Thoracic aorta (tissue), 2 donors: ENCODE measurements at regions not wholly inside any gene's neighbourhood (a gene's known extent, or its start where the extent isn't known, plus 50 kb on each side); places are given as distances from the start of the nearest gene placed in this dataset.

Experiments
- ATAC-seq: fragments of 150-250 bp; one replicate; pipeline ENCODE4 v1.8.0; 2017; ENCODE audit warnings: low read depth; ENCODE audit not compliant: insufficient number of reproducible peaks, low FRiP score
- DNase-seq: peaks from one replicate; pipeline ENCODE4 v3.0.0-alpha.2; 2020; ENCODE audit warnings: low spot score
- H3K27ac ChIP-seq, 2 donors: fragments of 200-600 bp; sonication (generic); 1 replicate in 1 of 2; 2 replicates in 1 of 2; pipeline ENCODE4 v1.5.1; 2016; ENCODE audit warnings: mild to moderate bottlenecking in 2 of 2, moderate library complexity in 2 of 2
- H3K27me3 ChIP-seq: fragments of 200-600 bp; sonication (generic); replicated peaks from 2 replicates; pipeline ENCODE4 v1.6.0; 2016; ENCODE audit warnings: mild to moderate bottlenecking; ENCODE audit not compliant: insufficient read depth
- H3K36me3 ChIP-seq: fragments of 200-600 bp; sonication (generic); one replicate; pipeline ENCODE4 v1.5.1; 2016
- H3K4me1 ChIP-seq, 2 donors: fragments of 200-600 bp; sonication (generic); 1 replicate in 1 of 2; 2 replicates in 1 of 2; pipeline versions ENCODE4 v1.5.1 to v1.6.0; 2016; ENCODE audit warnings: low read depth in 2 of 2, mild to moderate bottlenecking in 1 of 2; ENCODE audit not compliant: control insufficient read depth in 1 of 2
- H3K4me3 ChIP-seq: fragments of 200-600 bp; sonication (generic); 2 replicates; pipeline ENCODE4 v1.5.1; 2016; ENCODE audit warnings: mild to moderate bottlenecking
- H3K9me3 ChIP-seq: fragments of 200-600 bp; sonication (generic); 2 replicates; pipeline ENCODE4 v1.5.1; 2016
- TF ChIP-seq, protein P1 (sequence below): fragments of 200-600 bp; sonication (generic); IDR thresholded peaks from one replicate; pipeline ENCODE4 v1.5.1; 2019; ENCODE audit warnings: antibody characterized with exemption

DNA sequence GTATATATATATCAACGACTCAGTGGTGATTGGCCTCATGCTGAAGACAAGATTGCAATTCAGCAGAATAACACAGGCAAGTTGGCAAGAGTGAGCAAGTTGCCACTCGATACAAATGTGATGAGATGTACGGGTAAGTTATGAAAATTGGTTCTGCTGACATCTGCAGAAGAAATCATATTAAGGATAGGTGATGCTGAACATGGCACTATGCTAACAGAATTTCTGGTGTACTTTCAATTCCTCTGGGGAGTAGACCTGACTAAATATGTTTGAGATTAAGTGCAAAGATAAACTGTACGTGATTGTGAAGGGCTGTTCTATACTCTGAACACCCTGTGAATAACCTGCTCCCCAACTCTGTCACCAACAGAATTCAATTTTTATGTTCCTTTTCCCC is 758.2 kb downstream of the TBC1D32 start:
- DNase-seq (no peak), ATAC-seq (no peak)
- Histone ChIP-seq H3K36me3 (no peaks in the 10 kb centered on the region), H3K9me3 (no peaks in the 10 kb centered on the region), H3K4me3 (no peak overlapping the region), H3K27ac (no peak overlapping the region), H3K27me3 (no peaks in the 10 kb centered on the region), H3K4me1 (no peaks in the 10 kb centered on the region)
- TF ChIP-seq, protein P1, sequence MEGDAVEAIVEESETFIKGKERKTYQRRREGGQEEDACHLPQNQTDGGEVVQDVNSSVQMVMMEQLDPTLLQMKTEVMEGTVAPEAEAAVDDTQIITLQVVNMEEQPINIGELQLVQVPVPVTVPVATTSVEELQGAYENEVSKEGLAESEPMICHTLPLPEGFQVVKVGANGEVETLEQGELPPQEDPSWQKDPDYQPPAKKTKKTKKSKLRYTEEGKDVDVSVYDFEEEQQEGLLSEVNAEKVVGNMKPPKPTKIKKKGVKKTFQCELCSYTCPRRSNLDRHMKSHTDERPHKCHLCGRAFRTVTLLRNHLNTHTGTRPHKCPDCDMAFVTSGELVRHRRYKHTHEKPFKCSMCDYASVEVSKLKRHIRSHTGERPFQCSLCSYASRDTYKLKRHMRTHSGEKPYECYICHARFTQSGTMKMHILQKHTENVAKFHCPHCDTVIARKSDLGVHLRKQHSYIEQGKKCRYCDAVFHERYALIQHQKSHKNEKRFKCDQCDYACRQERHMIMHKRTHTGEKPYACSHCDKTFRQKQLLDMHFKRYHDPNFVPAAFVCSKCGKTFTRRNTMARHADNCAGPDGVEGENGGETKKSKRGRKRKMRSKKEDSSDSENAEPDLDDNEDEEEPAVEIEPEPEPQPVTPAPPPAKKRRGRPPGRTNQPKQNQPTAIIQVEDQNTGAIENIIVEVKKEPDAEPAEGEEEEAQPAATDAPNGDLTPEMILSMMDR, result no peak

DNA sequence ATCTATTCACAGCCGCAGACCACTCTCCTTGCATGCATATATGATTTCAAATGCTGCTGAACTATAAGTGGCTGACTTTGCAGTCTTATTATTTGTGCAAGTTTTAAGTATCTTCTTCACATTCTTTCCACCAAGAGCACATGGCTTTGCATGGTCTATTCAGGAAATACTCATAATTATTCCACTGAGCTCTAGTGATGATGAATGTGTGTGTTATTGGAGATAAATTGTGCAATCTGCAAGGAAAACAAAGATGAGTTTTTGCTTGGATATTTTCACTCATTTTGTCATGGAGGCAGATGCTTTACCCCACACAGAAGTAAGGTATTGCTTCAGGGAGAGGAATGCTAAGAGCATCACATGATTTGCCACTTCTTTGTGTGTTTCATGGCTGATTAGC is 764.6 kb downstream of the TBC1D32 start:
- H3K4me1 ChIP-seq, result no peaks in the 10 kb centered on the region
- H3K27me3 ChIP-seq, result no peaks in the 10 kb centered on the region
- H3K27ac ChIP-seq, result no peak overlapping the region
- DNase-seq (no peak), ATAC-seq (no peak)
- TF ChIP-seq, protein P1, result no peak
- H3K4me3 ChIP-seq, result no peak overlapping the region
- no peaks in the 10 kb centered on the region for H3K36me3 ChIP-seq
- no peaks in the 10 kb centered on the region for H3K9me3 ChIP-seq

DNA sequence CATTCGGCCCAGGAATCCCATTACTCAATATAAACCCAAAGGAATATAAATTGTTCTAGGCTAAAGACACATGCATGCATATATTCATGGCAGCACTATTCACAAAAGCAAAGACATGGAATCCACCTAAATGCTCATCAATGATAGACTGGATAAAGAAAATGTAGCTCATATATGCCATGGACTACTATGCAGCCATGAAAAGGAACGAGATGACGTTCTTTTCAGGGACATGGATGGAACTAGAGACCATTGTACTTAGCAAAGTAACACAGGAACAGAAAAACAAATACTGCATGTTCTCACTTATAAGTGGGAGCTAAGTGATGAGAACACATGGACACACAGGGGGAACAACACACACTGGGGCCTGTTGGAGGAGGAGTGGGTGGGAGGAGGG is 769.5 kb downstream of the TBC1D32 start:
- Histone ChIP-seq H3K4me3 (no peak overlapping the region), H3K27me3 (no peaks in the 10 kb centered on the region), H3K36me3 (no peaks in the 10 kb centered on the region), H3K4me1 (no peaks in the 10 kb centered on the region), H3K27ac (no peak overlapping the region), H3K9me3 (no peaks in the 10 kb centered on the region)
- ATAC-seq (no peak), DNase-seq (no peak)
- TF ChIP-seq, protein P1, result no peak

DNA sequence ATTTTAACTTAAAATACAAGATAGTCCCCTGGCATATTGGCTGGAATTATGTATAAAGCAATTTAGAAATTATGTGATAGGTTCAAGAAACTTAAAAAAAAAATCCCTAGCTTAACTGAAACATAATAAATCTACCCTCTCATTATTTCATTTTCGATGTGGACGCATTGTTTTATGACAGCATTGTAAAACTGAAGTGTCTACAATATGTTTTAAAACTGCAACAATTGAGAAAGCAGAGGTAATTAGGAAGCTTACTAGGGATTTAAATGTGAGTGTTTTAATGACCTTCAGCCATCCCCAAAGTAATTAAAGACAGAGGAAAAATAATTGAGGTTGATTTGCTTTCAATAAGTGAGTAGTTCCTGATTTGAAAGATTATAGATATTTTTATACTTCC is 776.0 kb downstream of the TBC1D32 start:
- H3K9me3 ChIP-seq, result no peaks in the 10 kb centered on the region
- H3K4me3 ChIP-seq, result no peak overlapping the region
- no peaks in the 10 kb centered on the region for H3K4me1 ChIP-seq
- DNase-seq, result no peak
- H3K27ac ChIP-seq, result no peak overlapping the region
- no peak for ATAC-seq
- no peaks in the 10 kb centered on the region for H3K27me3 ChIP-seq
- H3K36me3 ChIP-seq, result no peaks in the 10 kb centered on the region
- TF ChIP-seq, protein P1, result no peak

DNA sequence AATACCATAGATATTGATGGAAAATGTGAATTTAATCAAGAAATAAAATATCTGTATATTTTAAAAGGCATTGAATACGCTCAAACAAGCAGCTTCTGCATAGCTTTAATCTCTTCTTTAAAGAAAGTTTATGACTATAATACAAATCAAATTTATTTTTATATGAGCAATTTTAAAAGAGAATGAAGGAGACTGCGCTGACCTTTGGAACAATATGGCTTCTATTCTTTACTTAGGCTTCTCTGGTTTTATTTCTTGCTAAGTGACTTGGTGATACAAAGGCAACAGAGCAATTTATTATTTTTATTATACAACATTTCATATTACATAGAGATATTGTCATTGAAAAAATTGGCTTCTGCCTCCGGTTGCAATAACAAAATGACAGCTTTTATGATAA is 776.7 kb downstream of the TBC1D32 start:
- Histone ChIP-seq H3K36me3 (no peaks in the 10 kb centered on the region), H3K4me3 (no peak overlapping the region), H3K4me1 (no peaks in the 10 kb centered on the region), H3K9me3 (no peaks in the 10 kb centered on the region), H3K27me3 (no peaks in the 10 kb centered on the region), H3K27ac (no peak overlapping the region)
- ATAC-seq (no peak), DNase-seq (no peak)
- TF ChIP-seq, protein P1, result no peak
